H1 (cell line): ENCODE measurements at regions not wholly inside any gene's neighbourhood (a gene's known extent, or its start where the extent isn't known, plus 50 kb on each side); places are given as distances from the start of the nearest gene placed in this dataset.

ENCODE experiments used
- CTCF ChIA-PET: fragments of 300-600 bp; sonication (Branson Sonifier 250); formaldehyde crosslinking; loops from one replicate; lab custom pipeline; 2021; ENCODE audit not compliant: partially characterized antibody; lab: Charles Lee
- POLR2A ChIA-PET: fragments of 300-600 bp; sonication (Branson Sonifier 250); formaldehyde crosslinking; loops from one replicate; lab custom pipeline; 2021; ENCODE audit warnings: inconsistent platforms; ENCODE audit not compliant: partially characterized antibody; lab: Charles Lee
- DNase-seq, 2 experiments: peaks; one replicate each; pipeline versions ENCODE4 v3.0.0 to v3.0.0-alpha.2; 2010 to 2022; ENCODE audit warnings: low spot score in 2 of 2, low read depth in 1 of 2, mixed read lengths in 1 of 2
- FAIRE-seq: peaks from 2 replicates; lab custom pipeline; 2011; peaks lifted over from hg19 to GRCh38; lab: Jason Lieb, UNC
- H2AFZ ChIP-seq: 2 replicates; pipeline ENCODE4 v1.8.1; 2012; ENCODE audit warnings: low read length, inconsistent platforms
- H2AK5ac ChIP-seq: 2 replicates; pipeline ENCODE4 v1.6.1; 2013; ENCODE audit warnings: low read depth, low read length
- H2BK120ac ChIP-seq: replicated peaks from 2 replicates; pipeline ENCODE3; 2013; ENCODE audit warnings: low read depth, low read length, inconsistent platforms
- H2BK12ac ChIP-seq: 2 replicates; pipeline ENCODE4 v1.6.1; 2013; ENCODE audit warnings: low read depth, low read length
- H2BK15ac ChIP-seq: 2 replicates; pipeline ENCODE4 v1.6.1; 2013; ENCODE audit warnings: low read length
- H2BK20ac ChIP-seq: 2 replicates; pipeline ENCODE4 v1.6.1; 2013; ENCODE audit warnings: low read length
- H2BK5ac ChIP-seq: 2 replicates; pipeline ENCODE4 v1.6.1; 2013; ENCODE audit warnings: low read depth, low read length
- H3K14ac ChIP-seq: 2 replicates; pipeline ENCODE4 v1.6.1; 2013; ENCODE audit warnings: inconsistent platforms; ENCODE audit not compliant: insufficient read length
- H3K18ac ChIP-seq: 2 replicates; pipeline ENCODE4 v1.6.1; 2013; ENCODE audit warnings: low read length; ENCODE audit errors: extremely low read depth
- H3K23ac ChIP-seq: 2 replicates; pipeline ENCODE4 v1.6.1; 2013; ENCODE audit warnings: inconsistent platforms; ENCODE audit not compliant: insufficient read length
- H3K23me2 ChIP-seq: 2 replicates; pipeline ENCODE4 v1.6.1; 2013; ENCODE audit warnings: low read depth, low read length
- H3K27ac ChIP-seq: 2 replicates; pipeline ENCODE4 v1.6.1; 2011; ENCODE audit warnings: low read depth, low read length, inconsistent platforms
- H3K27me3 ChIP-seq, 4 experiments: replicated peaks in 1 of 4; 1 replicate in 1 of 4; 2 replicates in 3 of 4; pipeline versions ENCODE4 v1.6.1 to v1.8.1; 2011 to 2013; ENCODE audit warnings: low read length in 3 of 4, mild to moderate bottlenecking in 3 of 4, inconsistent platforms in 2 of 4, mixed read lengths in 2 of 4, moderate library complexity in 1 of 4; ENCODE audit not compliant: control insufficient read depth in 3 of 4, insufficient read depth in 3 of 4; ENCODE audit errors: extremely low read depth in 1 of 4
- H3K36me3 ChIP-seq, 4 experiments: 2 replicates each; pipeline versions ENCODE4 v1.6.1 to v1.8.1; 2011 to 2013; ENCODE audit warnings: mild to moderate bottlenecking in 4 of 4, low read length in 3 of 4, moderate library complexity in 2 of 4, control low read depth in 1 of 4, inconsistent platforms in 1 of 4; ENCODE audit not compliant: insufficient read depth in 4 of 4, control insufficient read depth in 2 of 4
- H3K4ac ChIP-seq: replicated peaks from 2 replicates; pipeline ENCODE3; 2013; ENCODE audit warnings: low read length, low read depth, mixed read lengths, inconsistent platforms; ENCODE audit not compliant: insufficient read length
- H3K4me1 ChIP-seq, 4 experiments: replicated peaks in 1 of 4; 1 replicate in 1 of 4; 2 replicates in 3 of 4; pipeline versions ENCODE4 v1.6.1 to v1.8.1; 2011 to 2013; ENCODE audit warnings: low read length in 3 of 4, inconsistent platforms in 2 of 4, mixed read lengths in 1 of 4; ENCODE audit not compliant: insufficient read depth in 4 of 4, control insufficient read depth in 3 of 4
- H3K4me2 ChIP-seq, 2 experiments: 2 replicates each; pipeline versions ENCODE4 v1.6.1 to v1.8.1; 2011 to 2013; ENCODE audit warnings: low read depth in 2 of 2, low read length in 2 of 2, control low read depth in 1 of 2, inconsistent platforms in 1 of 2, mild to moderate bottlenecking in 1 of 2; ENCODE audit not compliant: insufficient read depth in 1 of 2
- H3K4me3 ChIP-seq, 4 experiments: fragments of 200-600, 300-600 bp in 1 of 4; sonication (generic), shearing (Covaris generic), sonication (Bioruptor Twin) in 1 of 4; 2 replicates each; pipeline versions ENCODE4 v1.5.1 to v1.8.1; 2011 to 2016; ENCODE audit warnings: low read length in 4 of 4, low read depth in 3 of 4, control low read depth in 2 of 4, inconsistent platforms in 2 of 4, mild to moderate bottlenecking in 2 of 4, mixed read lengths in 1 of 4, moderate library complexity in 1 of 4; ENCODE audit not compliant: insufficient read depth in 2 of 4; ENCODE audit errors: extremely low read depth in 1 of 4
- H3K56ac ChIP-seq: replicated peaks from 2 replicates; pipeline ENCODE3; 2013; ENCODE audit warnings: low read depth, mild to moderate bottlenecking, mixed read lengths, low read length, inconsistent platforms; ENCODE audit not compliant: insufficient read length
- H3K79me1 ChIP-seq: 2 replicates; pipeline ENCODE4 v1.6.1; 2013; ENCODE audit warnings: low read depth, low read length, control low read depth
- H3K79me2 ChIP-seq, 2 experiments: 2 replicates each; pipeline versions ENCODE4 v1.6.1 to v1.8.1; 2012 to 2013; ENCODE audit warnings: low read length in 2 of 2, mild to moderate bottlenecking in 2 of 2, inconsistent platforms in 1 of 2; ENCODE audit not compliant: insufficient read depth in 2 of 2, control insufficient read depth in 1 of 2
- H3K9ac ChIP-seq, 4 experiments: replicated peaks in 1 of 4; 1 replicate in 1 of 4; 2 replicates in 3 of 4; pipeline versions ENCODE4 v1.6.1 to v1.8.1; 2011 to 2013; ENCODE audit warnings: low read depth in 3 of 4, low read length in 3 of 4, control low read depth in 2 of 4, mild to moderate bottlenecking in 2 of 4, moderate library complexity in 2 of 4, inconsistent platforms in 1 of 4; ENCODE audit errors: extremely low read depth in 1 of 4
- H3K9me3 ChIP-seq, 2 experiments: 2 replicates each; pipeline versions ENCODE4 v1.6.1 to v1.8.1; 2012 to 2013; ENCODE audit warnings: mild to moderate bottlenecking in 2 of 2, moderate library complexity in 2 of 2, control low read depth in 1 of 2, inconsistent platforms in 1 of 2, low read depth in 1 of 2, low read length in 1 of 2, mixed read lengths in 1 of 2; ENCODE audit not compliant: insufficient read depth in 2 of 2
- H4K20me1 ChIP-seq, 2 experiments: replicated peaks in 1 of 2; 2 replicates each; pipeline versions ENCODE3 to v1.8.1; 2011 to 2013; ENCODE audit warnings: inconsistent platforms in 2 of 2, low read length in 2 of 2, mild to moderate bottlenecking in 1 of 2; ENCODE audit not compliant: insufficient read depth in 2 of 2, control insufficient read depth in 1 of 2
- H4K5ac ChIP-seq: 2 replicates; pipeline ENCODE4 v1.6.1; 2013; ENCODE audit warnings: low read length, low read depth, mixed read lengths, inconsistent platforms; ENCODE audit not compliant: insufficient read length
- H4K8ac ChIP-seq: 2 replicates; pipeline ENCODE4 v1.8.0; 2013; ENCODE audit warnings: mild to moderate bottlenecking, moderate library complexity, low read length, inconsistent platforms; ENCODE audit not compliant: insufficient read depth; ENCODE audit errors: extremely low read depth
- H4K91ac ChIP-seq: replicated peaks from 2 replicates; pipeline ENCODE3; 2013; ENCODE audit warnings: low read length, mixed read lengths, inconsistent platforms; ENCODE audit not compliant: insufficient read length
- CREB1 ChIP-seq: IDR thresholded peaks from 2 replicates; pipeline ENCODE4 v1.6.1; 2012; ENCODE audit warnings: inconsistent platforms
- EP300 ChIP-seq, 2 experiments: IDR thresholded peaks; 1 replicate in 1 of 2; 2 replicates in 1 of 2; pipeline ENCODE4 v1.6.1; 2011 to 2012; ENCODE audit warnings: low read depth in 2 of 2, low read length in 2 of 2, mild to moderate bottlenecking in 2 of 2, borderline replicate concordance in 1 of 2, inconsistent platforms in 1 of 2, moderate library complexity in 1 of 2
- HDAC6 ChIP-seq: IDR thresholded peaks from one replicate; pipeline ENCODE4 v1.7.1; 2012; ENCODE audit warnings: low read depth, mild to moderate bottlenecking, inconsistent platforms, low read length, moderate library complexity
- JUN ChIP-seq: IDR thresholded peaks from 2 replicates; pipeline ENCODE4 v1.6.1; 2011; ENCODE audit warnings: low read depth, mild to moderate bottlenecking, improper control_type of control experiment, low read length
- JUND ChIP-seq: IDR thresholded peaks from 2 replicates; pipeline ENCODE4 v1.6.1; 2011; ENCODE audit warnings: mild to moderate bottlenecking, improper control_type of control experiment, low read length
- KDM1A ChIP-seq: fragments of 200-600, 300-600 bp; sonication (generic); IDR thresholded peaks from 2 replicates; pipeline ENCODE4 v1.7.1; 2016; ENCODE audit warnings: mild to moderate bottlenecking, low read length, borderline replicate concordance
- MAX ChIP-seq: IDR thresholded peaks from 2 replicates; pipeline ENCODE4 v1.6.1; 2012; ENCODE audit warnings: inconsistent platforms
- PHF8 ChIP-seq: fragments of 200-600 bp; sonication (generic); conservative IDR thresholded peaks from 2 replicates; pipeline ENCODE4 v1.7.1; 2012; ENCODE audit warnings: low read depth, mild to moderate bottlenecking, inconsistent platforms, low read length, moderate library complexity
- POLR2AphosphoS5 ChIP-seq: IDR thresholded peaks from 2 replicates; pipeline ENCODE4 v1.6.1; 2011; ENCODE audit warnings: low read depth, low read length
- RFX5 ChIP-seq: IDR thresholded peaks from 2 replicates; pipeline ENCODE4 v1.6.1; 2011; ENCODE audit warnings: low read depth, low read length, improper control_type of control experiment, borderline replicate concordance
- RXRA ChIP-seq: IDR thresholded peaks from 2 replicates; pipeline ENCODE4 v1.6.1; 2011; ENCODE audit warnings: low read depth, mild to moderate bottlenecking, low read length, moderate library complexity; ENCODE audit not compliant: insufficient read depth
- SIX5 ChIP-seq: IDR thresholded peaks from 2 replicates; pipeline ENCODE4 v1.6.1; 2011; ENCODE audit warnings: mild to moderate bottlenecking, low read depth, low read length
- TAF1 ChIP-seq: IDR thresholded peaks from 2 replicates; pipeline ENCODE4 v1.6.1; 2011; ENCODE audit warnings: mild to moderate bottlenecking, low read depth, low read length
- TCF12 ChIP-seq: IDR thresholded peaks from 2 replicates; pipeline ENCODE4 v1.6.1; 2011; ENCODE audit warnings: low read depth, mild to moderate bottlenecking, low read length
- YY1 ChIP-seq: IDR thresholded peaks from 2 replicates; pipeline ENCODE4 v1.6.1; 2011; ENCODE audit warnings: low read depth, mild to moderate bottlenecking, low read length
- ZNF274 ChIP-seq: IDR thresholded peaks from 2 replicates; pipeline ENCODE4 v1.7.0; 2012; ENCODE audit warnings: low read length, borderline replicate concordance; ENCODE audit errors: extremely low read depth
- WGBS, 2 experiments: shearing (Covaris generic) in 1 of 2; methylation state at CpG; one replicate each; pipeline versions ENCODE4 v1.1.6 to v1.1.7; 2013 to 2015; ENCODE audit warnings: low lambda C conversion rate in 2 of 2, mixed read lengths in 2 of 2, inconsistent platforms in 1 of 2, low coverage in 1 of 2, missing lambda C conversion rate in 1 of 2; ENCODE audit not compliant: insufficient replicate concordance in 2 of 2, insufficient coverage in 1 of 2, insufficient read length in 1 of 2; ENCODE audit errors: extremely low coverage in 1 of 2, missing lambda C conversion rate in 1 of 2; 5-methylcytosine and 5-hydroxymethylcytosine counted together

GRCh38 chr18:70416496-70416895 lies 127.7 kb downstream of the SOCS6 start:
- H3K4me1 ChIP-seq = no peaks in the 10 kb centered on the region
- no peak overlapping the region for H2BK15ac ChIP-seq
- H3K4ac ChIP-seq = no peak overlapping the region
- H3K79me2 ChIP-seq = no peaks in the 10 kb centered on the region
- no peak overlapping the region for H2BK120ac ChIP-seq
- H3K23ac ChIP-seq = no peak overlapping the region
- H2BK20ac ChIP-seq = no peak overlapping the region
- DNase-seq (no peak), FAIRE-seq (no peak)
- H2AK5ac ChIP-seq = no peak overlapping the region
- ChIA-PET POLR2A (no interaction called here), CTCF (interaction anchor here (0.6 to 3.6 kb wide), 4 partner anchors 17 to 899 kb away, joined by 3 to 18 read pairs (median 4); no protein-coding TSS in a partner anchor)
- H2AFZ ChIP-seq = no peak overlapping the region
- no peak overlapping the region for H4K8ac ChIP-seq
- H4K91ac ChIP-seq = no peak overlapping the region
- H2BK5ac ChIP-seq = no peak overlapping the region
- whole genome bisulfite sequencing, 2 experiments = 95% methylated on average over 8 of the region's 8 CpGs; no CpG with 5 or more reads in 1 of the 2 experiments
- H3K23me2 ChIP-seq = no peaks in the 10 kb centered on the region
- no peaks in the 10 kb centered on the region for H4K20me1 ChIP-seq
- no peak overlapping the region for H3K4me2 ChIP-seq
- H3K9ac ChIP-seq = no peak overlapping the region
- H3K36me3 ChIP-seq = no peaks in the 10 kb centered on the region
- no peak overlapping the region for H3K4me3 ChIP-seq
- H3K14ac ChIP-seq = no peak overlapping the region
- no peaks in the 10 kb centered on the region for H3K27me3 ChIP-seq
- no peak overlapping the region for H3K56ac ChIP-seq
- H3K9me3 ChIP-seq = no peaks in the 10 kb centered on the region
- no peak overlapping the region for H4K5ac ChIP-seq
- no peaks in the 10 kb centered on the region for H3K79me1 ChIP-seq
- H2BK12ac ChIP-seq = no peak overlapping the region
- H3K18ac ChIP-seq = no peak overlapping the region
- no peak overlapping the region for H3K27ac ChIP-seq
- no peak for TF ChIP-seq YY1
- no peak for TF ChIP-seq PHF8
- no peak for TF ChIP-seq SIX5
- TF ChIP-seq RFX5 = no peak
- no peak for TF ChIP-seq JUN
- no peak for TF ChIP-seq JUND
- TF ChIP-seq KDM1A = no peak
- TF ChIP-seq TAF1 = no peak
- TF ChIP-seq POLR2AphosphoS5 = no peak
- TF ChIP-seq CREB1 = no peak
- no peak for TF ChIP-seq EP300 (IDR thresholded peaks at IDR 0.05; ENCODE audit: borderline replicate concordance in 1 of 2, low read depth in 2 of 2, low read length in 2 of 2)
- no peak for TF ChIP-seq RXRA
- TF ChIP-seq MAX = no peak
- TF ChIP-seq HDAC6 = no peak
- no peak for TF ChIP-seq ZNF274
- TF ChIP-seq TCF12 = no peak
